Mucosa of descending colon (tissue), 3 donors: ENCODE measurements at regions not wholly inside any gene's neighbourhood (a gene's known extent, or its start where the extent isn't known, plus 50 kb on each side); places are given as distances from the start of the nearest gene placed in this dataset.

Experiments
- ATAC-seq: fragments of 200-7000 bp; cut with Tn5 transposase; one replicate; pipeline ENCODE4 v1.9.1; 2020; ENCODE audit warnings: mild to moderate bottlenecking, moderate library complexity
- DNase-seq, 3 donors: peaks; one replicate each; pipeline ENCODE4 v3.0.0-alpha.2; 2020
- H3K36me3 ChIP-seq: fragments of 200-600 bp; one replicate; pipeline ENCODE4 v1.8.0; 2021; ENCODE audit warnings: low read depth, mild to moderate bottlenecking
- H3K4me1 ChIP-seq: fragments of 200-600 bp; one replicate; pipeline ENCODE4 v1.8.0; 2021; ENCODE audit warnings: low read depth, mild to moderate bottlenecking
- H3K4me3 ChIP-seq: fragments of 200-600 bp; one replicate; pipeline ENCODE4 v1.8.0; 2021; ENCODE audit warnings: mild to moderate bottlenecking
- H3K9me3 ChIP-seq: fragments of 200-600 bp; one replicate; pipeline ENCODE4 v1.8.0; 2021; ENCODE audit warnings: mild to moderate bottlenecking
- CTCF ChIP-seq: fragments of 200-600 bp; IDR thresholded peaks from one replicate; pipeline ENCODE4 v1.8.0; 2022; ENCODE audit warnings: antibody characterized with exemption, mild to moderate bottlenecking
- intact Hi-C, 2 donors: fragments of 100-400 bp; cut with DNase I in 1 of 2; cut with micrococcal nuclease in 1 of 2; formaldehyde crosslinking; loops; one replicate each; pipeline versions ENCODE4 v1.11.0 to v1.11.1; 2022; cut with DNase I, micrococcal nuclease
- donor health status: DM: no; HTN: no; CAD: no; lungs with moderate emphysema.
- donor health status: DM: no; HTN: no; CAD: no.
- donor health status: DM: no; HTN: yes; CAD: no.

- no peak for TF ChIP-seq CTCF
- no peaks in the 10 kb centered on the region for H3K9me3 ChIP-seq
- no peak overlapping the region for H3K4me3 ChIP-seq
- DNase-seq (no peak), ATAC-seq (no peak)
- intact Hi-C loops, result no loop called here
- H3K4me1 ChIP-seq, result no peaks in the 10 kb centered on the region
- H3K36me3 ChIP-seq, result no peaks in the 10 kb centered on the region
Measured at GRCh38 chr10:6726924-6727323, 146.8 kb upstream of the PRKCQ start.

DNA sequence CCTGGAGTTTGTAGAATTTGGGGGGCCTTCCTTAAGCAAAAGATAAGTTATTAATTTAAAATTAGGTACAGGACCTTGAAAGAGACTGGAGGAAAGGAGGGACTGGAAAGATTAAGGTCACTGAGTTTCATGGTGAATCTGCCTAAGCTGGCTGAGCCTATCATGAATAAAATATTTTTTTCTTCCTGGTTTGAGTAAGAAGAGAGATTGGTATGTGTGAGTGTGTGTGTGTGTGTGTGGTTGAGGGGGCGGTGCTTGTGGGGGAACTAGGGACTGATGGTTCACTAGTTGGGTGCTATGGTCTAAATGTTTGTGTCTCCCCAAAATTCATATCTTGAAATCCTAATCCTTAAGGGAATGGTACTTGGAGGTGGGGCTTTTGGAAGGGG lies 142.5 kb upstream of the PRKCQ start:
- intact Hi-C loops, result no loop called here
- H3K4me3 ChIP-seq, result no peak overlapping the region

DNA sequence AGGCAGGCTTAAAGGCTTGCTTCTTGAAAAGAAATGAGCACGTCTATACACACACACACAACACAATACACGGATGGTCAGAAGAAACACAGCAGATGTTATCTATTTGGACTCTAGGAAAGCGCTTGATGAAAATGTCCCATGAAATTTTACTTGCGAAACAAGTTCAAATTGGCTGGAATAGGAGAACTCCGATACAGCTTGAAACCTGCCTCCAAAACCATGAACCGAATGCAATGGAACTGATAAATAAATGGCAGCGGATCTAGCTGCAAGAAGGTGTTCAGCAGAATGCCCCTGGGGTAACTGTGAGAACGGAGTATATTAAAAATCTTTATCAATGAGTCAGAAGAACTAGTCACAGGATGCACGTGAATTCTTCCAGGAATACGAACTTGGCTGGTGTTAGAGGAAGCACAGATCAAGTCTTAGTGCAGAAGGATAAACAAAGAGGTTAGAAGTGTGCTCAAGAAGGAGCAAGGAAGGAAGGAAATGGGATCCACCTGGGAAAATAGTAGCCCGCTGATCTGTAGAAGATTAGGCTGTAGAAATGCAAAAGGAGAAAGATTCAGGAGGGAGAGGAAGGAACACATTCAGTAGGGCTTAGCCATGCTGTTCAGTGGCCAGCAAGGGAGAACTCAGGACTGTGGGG lies 142.0 kb upstream of the PRKCQ start:
- Histone ChIP-seq H3K4me3 (no peak overlapping the region), H3K36me3 (no peaks in the 10 kb centered on the region), H3K9me3 (no peaks in the 10 kb centered on the region), H3K4me1 (no peaks in the 10 kb centered on the region)
- no peak for TF ChIP-seq CTCF
- DNase-seq (no peak), ATAC-seq (no peak)
- intact Hi-C loops, result no loop called here

More for the DNA sequence above, 142.5 kb upstream of the PRKCQ start:
- Histone ChIP-seq H3K9me3 (no peaks in the 10 kb centered on the region), H3K36me3 (no peaks in the 10 kb centered on the region), H3K4me1 (no peaks in the 10 kb centered on the region)
- no peak for ATAC-seq
- TF ChIP-seq CTCF, result no peak
- no peak for DNase-seq

DNA sequence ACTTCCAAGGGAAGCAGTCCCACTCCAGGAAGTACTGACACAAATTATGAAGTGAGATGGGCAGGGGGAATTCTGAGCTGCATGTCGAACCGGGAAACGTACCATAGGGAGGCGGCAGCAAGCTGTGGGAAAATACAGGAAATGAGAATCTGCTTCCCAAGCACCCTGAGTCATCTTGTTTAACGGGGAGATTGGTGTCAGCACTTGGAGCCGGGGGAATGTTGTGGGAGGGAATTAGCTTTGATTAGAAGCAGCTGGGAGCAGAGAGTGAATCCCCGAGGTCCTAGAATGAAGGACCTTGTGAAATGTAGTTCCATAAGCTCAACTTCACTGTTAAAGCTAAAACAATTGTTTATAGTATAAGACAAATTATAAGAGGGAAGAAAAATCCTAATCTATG lies 141.4 kb upstream of the PRKCQ start:
- no peaks in the 10 kb centered on the region for H3K4me1 ChIP-seq

GRCh38 chr10:6719561-6719960 lies 139.5 kb upstream of the PRKCQ start:
- no peak overlapping the region for H3K4me3 ChIP-seq
- no peak for TF ChIP-seq CTCF
- ATAC-seq (no peak), DNase-seq (no peak)
- no peaks in the 10 kb centered on the region for H3K9me3 ChIP-seq
- H3K4me1 ChIP-seq, result no peaks in the 10 kb centered on the region
- intact Hi-C loops, result no loop called here
- no peaks in the 10 kb centered on the region for H3K36me3 ChIP-seq

More for the DNA sequence above, 141.4 kb upstream of the PRKCQ start:
- intact Hi-C loops, result no loop called here
- ATAC-seq, result peak; percentile 54
- H3K9me3 ChIP-seq, result no peaks in the 10 kb centered on the region
- no peak overlapping the region for H3K4me3 ChIP-seq
- DNase-seq, result peak in 1 of 3 donors; percentile 21
- H3K36me3 ChIP-seq, result no peaks in the 10 kb centered on the region
- TF ChIP-seq CTCF, result no peak

DNA sequence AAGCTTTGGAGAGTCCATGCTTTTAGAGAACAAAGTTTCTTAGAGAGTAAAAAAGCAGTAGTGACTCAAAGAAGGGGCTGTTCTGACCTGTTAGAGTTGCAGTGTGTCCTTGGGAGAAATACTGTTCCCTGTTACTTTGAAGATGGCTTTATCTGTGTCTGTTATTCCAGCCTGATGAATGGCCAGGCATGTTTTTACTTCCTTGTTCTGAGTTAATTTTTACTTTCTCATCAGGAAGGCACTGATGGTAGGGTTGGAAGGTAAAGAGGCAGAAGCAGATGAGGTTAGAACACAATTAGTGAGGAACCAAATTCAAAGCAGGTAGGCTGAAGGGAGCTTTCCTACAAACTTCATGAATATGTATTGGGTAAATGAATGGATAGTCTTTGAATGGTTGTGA lies 138.5 kb upstream of the PRKCQ start:
- DNase-seq, result no peak
- H3K9me3 ChIP-seq, result no peaks in the 10 kb centered on the region
- intact Hi-C loops, result no loop called here
- no peaks in the 10 kb centered on the region for H3K36me3 ChIP-seq
- no peak for TF ChIP-seq CTCF
- H3K4me3 ChIP-seq, result no peak overlapping the region
- no peaks in the 10 kb centered on the region for H3K4me1 ChIP-seq
- no peak for ATAC-seq
